Thyroid gland (tissue), 4 donors: ENCODE measurements at regions not wholly inside any gene's neighbourhood (a gene's known extent, or its start where the extent isn't known, plus 50 kb on each side); places are given as distances from the start of the nearest gene placed in this dataset.

Experiments used
- POLR2A ChIP-seq, 2 donors: fragments of 450-650 bp; IDR thresholded peaks; one replicate each; pipeline ENCODE4 v1.6.1; 2017; ENCODE audit warnings: antibody characterized with exemption in 2 of 2, mild to moderate bottlenecking in 2 of 2, moderate library complexity in 1 of 2
- TF ChIP-seq, protein P1 (sequence below), 6 experiments: fragments of 200-600 bp in 3 of 6; fragments of 450-650 bp in 3 of 6; sonication (generic) in 3 of 6; IDR thresholded peaks; one replicate each; pipeline ENCODE4 v1.5.1; 2016 to 2019; ENCODE audit warnings: antibody characterized with exemption in 6 of 6, mild to moderate bottlenecking in 2 of 6, inconsistent platforms in 1 of 6, moderate library complexity in 1 of 6

DNA sequence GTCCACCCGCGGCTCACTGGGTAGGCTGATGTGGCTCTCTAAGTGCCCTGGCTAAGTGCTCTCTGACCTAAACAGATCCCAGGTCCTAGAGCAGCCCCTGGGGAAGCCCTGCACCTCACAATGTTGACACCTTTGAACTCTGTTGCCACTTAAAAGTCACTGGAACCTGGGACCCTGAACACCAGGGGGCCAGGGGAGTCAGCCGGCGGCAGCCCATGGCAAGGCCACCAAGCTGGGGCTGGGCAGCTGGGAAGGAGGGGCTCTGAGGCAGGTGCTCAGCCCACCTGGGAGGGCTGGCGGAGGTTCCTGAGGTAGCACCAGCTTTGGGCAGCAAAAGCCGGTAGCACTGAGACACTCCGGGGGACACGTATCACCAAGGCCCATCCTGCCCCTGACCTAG lies 129.0 kb downstream of the CHSY1 start:
- TF ChIP-seq, protein P1, sequence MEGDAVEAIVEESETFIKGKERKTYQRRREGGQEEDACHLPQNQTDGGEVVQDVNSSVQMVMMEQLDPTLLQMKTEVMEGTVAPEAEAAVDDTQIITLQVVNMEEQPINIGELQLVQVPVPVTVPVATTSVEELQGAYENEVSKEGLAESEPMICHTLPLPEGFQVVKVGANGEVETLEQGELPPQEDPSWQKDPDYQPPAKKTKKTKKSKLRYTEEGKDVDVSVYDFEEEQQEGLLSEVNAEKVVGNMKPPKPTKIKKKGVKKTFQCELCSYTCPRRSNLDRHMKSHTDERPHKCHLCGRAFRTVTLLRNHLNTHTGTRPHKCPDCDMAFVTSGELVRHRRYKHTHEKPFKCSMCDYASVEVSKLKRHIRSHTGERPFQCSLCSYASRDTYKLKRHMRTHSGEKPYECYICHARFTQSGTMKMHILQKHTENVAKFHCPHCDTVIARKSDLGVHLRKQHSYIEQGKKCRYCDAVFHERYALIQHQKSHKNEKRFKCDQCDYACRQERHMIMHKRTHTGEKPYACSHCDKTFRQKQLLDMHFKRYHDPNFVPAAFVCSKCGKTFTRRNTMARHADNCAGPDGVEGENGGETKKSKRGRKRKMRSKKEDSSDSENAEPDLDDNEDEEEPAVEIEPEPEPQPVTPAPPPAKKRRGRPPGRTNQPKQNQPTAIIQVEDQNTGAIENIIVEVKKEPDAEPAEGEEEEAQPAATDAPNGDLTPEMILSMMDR (IDR thresholded peaks at IDR 0.05), result no peak
- TF ChIP-seq POLR2A (IDR thresholded peaks at IDR 0.05), result no peak
